ENCODE measurements at regions not wholly inside any gene's neighbourhood (a gene's known extent, or its start where the extent isn't known, plus 50 kb on each side); places are given as distances from the start of the nearest gene placed in this dataset.

GRCh38 chr9:90121762-90122161 is 517.0 kb downstream of the GADD45G start:
- no peak for ATAC-seq
- no peak overlapping the region for H2AFZ ChIP-seq
- peaks cover 11% of the 10 kb centered on the region for H3K9me3 Mint-ChIP-seq
- no peak overlapping the region for H3K4me3 Mint-ChIP-seq
- no peaks in the 10 kb centered on the region; the same call in 1 of the 2 replicates for H3K36me3 ChIP-seq (ENCODE audit: insufficient read depth)
- no peaks in the 10 kb centered on the region for H3K27me3 Mint-ChIP-seq (ENCODE audit: insufficient read depth, low read depth, poor library complexity)
- peaks cover 2% of the 10 kb centered on the region; the same call in 1 of the 3 replicates for H3K36me3 Mint-ChIP-seq (ENCODE audit: low read depth)
- 0 out of 2 replicates have a peak, but pooled peaks cover 5% of the 10 kb centered on the region for H3K9me2 ChIP-seq (ENCODE audit: insufficient read depth)
- no peak overlapping the region for H3K27ac ChIP-seq (ENCODE audit: low read depth)
- TF ChIP-seq ZNF114 (CRISPR knock-in tag; IDR thresholded peaks at IDR 0.05) (no peak), ETS1 (IDR thresholded peaks at IDR 0.05) (no peak), POLR2AphosphoS5 (IDR thresholded peaks at IDR 0.05; ENCODE audit: low read depth) (no peak), NANOG (IDR thresholded peaks at IDR 0.05; ENCODE audit: borderline replicate concordance) (no peak), JUNB (IDR thresholded peaks at IDR 0.05; ENCODE audit: unreplicated experiment) (no peak)
- H3F3A ChIP-seq (replicated peaks; ENCODE audit: low read depth): no peaks in the 10 kb centered on the region
- H3K4me2 ChIP-seq: no peak overlapping the region
- H4K20me1 ChIP-seq (replicated peaks; ENCODE audit: insufficient read depth): no peaks in the 10 kb centered on the region
- peaks cover 11% of the 10 kb centered on the region; the same call in 2 of the 3 replicates for H3K4me1 Mint-ChIP-seq
- DNase-seq (ENCODE audit: low spot score): no peak
- H3K4me3 ChIP-seq: no peak overlapping the region
- no peaks in the 10 kb centered on the region; the same call in 1 of the 2 replicates for H3K4me1 ChIP-seq (ENCODE audit: insufficient read depth)
- H3K79me2 ChIP-seq (replicated peaks; ENCODE audit: insufficient read depth): no peaks in the 10 kb centered on the region
- no peaks in the 10 kb centered on the region for H3K27me3 ChIP-seq (ENCODE audit: insufficient read depth)
- H3K27ac Mint-ChIP-seq: no peak overlapping the region

- Histone ChIP-seq H3K27me3 (ENCODE audit: insufficient read depth) (no peaks in the 10 kb centered on the region), H3K27ac (ENCODE audit: low read depth) (no peak overlapping the region), H3K4me1 (ENCODE audit: insufficient read depth) (no peaks in the 10 kb centered on the region; the same call in 1 of the 2 replicates), H3K9me2 (ENCODE audit: insufficient read depth) (no peaks in the 10 kb centered on the region), H4K20me1 (replicated peaks; ENCODE audit: insufficient read depth) (no peaks in the 10 kb centered on the region), H3K79me2 (replicated peaks; ENCODE audit: insufficient read depth) (no peaks in the 10 kb centered on the region), H2AFZ (0 out of 2 replicates have a peak overlapping the region, but pooled peaks have one; percentile 33), H3K4me3 (no peak overlapping the region), H3K36me3 (ENCODE audit: insufficient read depth) (no peaks in the 10 kb centered on the region; the same call in 1 of the 2 replicates), H3F3A (replicated peaks; ENCODE audit: low read depth) (no peaks in the 10 kb centered on the region), H3K4me2 (no peak overlapping the region)
- H3K27me3 Mint-ChIP-seq (ENCODE audit: insufficient read depth, low read depth, poor library complexity): peaks cover 3% of the 10 kb centered on the region
- DNase-seq (ENCODE audit: low spot score) (no peak), ATAC-seq (no peak)
- H3K36me3 Mint-ChIP-seq (ENCODE audit: low read depth): peaks cover 2% of the 10 kb centered on the region; the same call in 1 of the 3 replicates
- H3K4me3 Mint-ChIP-seq: no peak overlapping the region
- H3K4me1 Mint-ChIP-seq: peaks cover 11% of the 10 kb centered on the region; the same call in 2 of the 3 replicates
- H3K27ac Mint-ChIP-seq: no peak overlapping the region
- H3K9me3 Mint-ChIP-seq: peaks cover 11% of the 10 kb centered on the region
- TF ChIP-seq ETS1 (IDR thresholded peaks at IDR 0.05): no peak
- no peak for TF ChIP-seq POLR2AphosphoS5 (IDR thresholded peaks at IDR 0.05; ENCODE audit: low read depth)
- no peak for TF ChIP-seq ZNF114 (CRISPR knock-in tag; IDR thresholded peaks at IDR 0.05)
- TF ChIP-seq CREB1 (CRISPR knock-in tag; IDR thresholded peaks at IDR 0.05; ENCODE audit: low read depth): no peak
- no peak for TF ChIP-seq EZH2 (IDR thresholded peaks at IDR 0.05; ENCODE audit: low read depth, unreplicated experiment)
- no peak for TF ChIP-seq JUNB (IDR thresholded peaks at IDR 0.05; ENCODE audit: unreplicated experiment)
- no peak for TF ChIP-seq NANOG (IDR thresholded peaks at IDR 0.05; ENCODE audit: borderline replicate concordance)
- TF ChIP-seq CTCF (conservative IDR thresholded peaks at IDR 0.05; ENCODE audit: low read depth in 2 of 2): no peak
- no peak for TF ChIP-seq REST (IDR thresholded peaks at IDR 0.05; ENCODE audit: unreplicated experiment)
- TF ChIP-seq ZNF331 (CRISPR knock-in tag; IDR thresholded peaks at IDR 0.05; ENCODE audit: low read depth): no peak
These were observed 517.7 kb downstream of the DIRAS2 start for GRCh38 chr9:90124961-90125360.

Data from GM23338 (cell line).